H1 (cell line): ENCODE measurements at regions not wholly inside any gene's neighbourhood (a gene's known extent, or its start where the extent isn't known, plus 50 kb on each side); places are given as distances from the start of the nearest gene placed in this dataset.

Experiments
- BACH1 ChIP-seq: IDR thresholded peaks from 2 replicates; pipeline ENCODE4 v1.6.1; 2012; ENCODE audit warnings: low read length, improper control_type of control experiment
- EZH2 ChIP-seq: fragments of 200-600 bp; sonication (generic); IDR thresholded peaks from 2 replicates; pipeline ENCODE4 v1.7.1; 2012; ENCODE audit warnings: low read depth, mild to moderate bottlenecking, moderate library complexity, low read length, inconsistent platforms; ENCODE audit not compliant: severe bottlenecking
- KDM4A ChIP-seq: IDR thresholded peaks from one replicate; pipeline ENCODE4 v1.7.1; 2012; ENCODE audit warnings: low read depth, mild to moderate bottlenecking, moderate library complexity, low read length, inconsistent platforms; ENCODE audit not compliant: severe bottlenecking
- POLR2A ChIP-seq, 2 experiments: IDR thresholded peaks; 1 replicate in 1 of 2; 2 replicates in 1 of 2; pipeline ENCODE4 v1.6.1; 2011; ENCODE audit warnings: low read depth in 2 of 2, low read length in 2 of 2, mild to moderate bottlenecking in 2 of 2; ENCODE audit errors: control extremely low read depth in 1 of 2
- RAD21 ChIP-seq, 2 experiments: IDR thresholded peaks in 1 of 2; conservative IDR thresholded peaks in 1 of 2; 2 replicates each; pipeline ENCODE4 v1.6.1; 2011; ENCODE audit warnings: low read depth in 2 of 2, low read length in 2 of 2, improper control_type of control experiment in 1 of 2, inconsistent platforms in 1 of 2, mild to moderate bottlenecking in 1 of 2, moderate library complexity in 1 of 2
- SP4 ChIP-seq: IDR thresholded peaks from 2 replicates; pipeline ENCODE4 v1.6.1; 2012; ENCODE audit warnings: low read length, inconsistent platforms
- TAF1 ChIP-seq: IDR thresholded peaks from 2 replicates; pipeline ENCODE4 v1.6.1; 2011; ENCODE audit warnings: mild to moderate bottlenecking, low read depth, low read length
- USF2 ChIP-seq: IDR thresholded peaks from 2 replicates; pipeline ENCODE4 v1.6.1; 2011; ENCODE audit warnings: low read length, improper control_type of control experiment

- TF ChIP-seq USF2: no peak
- no peak for TF ChIP-seq EZH2
- TF ChIP-seq BACH1: no peak
- peak; percentile 88 to 91 for TF ChIP-seq RAD21 (IDR thresholded peaks at IDR 0.05 in 1 of 2, conservative IDR thresholded peaks at IDR 0.05 in 1 of 2; ENCODE audit: low read depth in 2 of 2, low read length in 2 of 2)
- no peak for TF ChIP-seq SP4
- TF ChIP-seq KDM4A: no peak
- no peak for TF ChIP-seq TAF1
- TF ChIP-seq POLR2A (IDR thresholded peaks at IDR 0.05; ENCODE audit: control extremely low read depth in 1 of 2, low read depth in 2 of 2, low read length in 2 of 2): no peak
Observed at GRCh38 chr10:4656576-4657194, 169.3 kb upstream of the AKR1E2 start (continued).
